ENCODE measurements at regions not wholly inside any gene's neighbourhood (a gene's known extent, or its start where the extent isn't known, plus 50 kb on each side); places are given as distances from the start of the nearest gene placed in this dataset.
"Not testable (repeated sequence)": the region's sequence is repeated elsewhere in the genome, so short reads cannot be mapped to it uniquely, and the experiment has no call there.

DNA sequence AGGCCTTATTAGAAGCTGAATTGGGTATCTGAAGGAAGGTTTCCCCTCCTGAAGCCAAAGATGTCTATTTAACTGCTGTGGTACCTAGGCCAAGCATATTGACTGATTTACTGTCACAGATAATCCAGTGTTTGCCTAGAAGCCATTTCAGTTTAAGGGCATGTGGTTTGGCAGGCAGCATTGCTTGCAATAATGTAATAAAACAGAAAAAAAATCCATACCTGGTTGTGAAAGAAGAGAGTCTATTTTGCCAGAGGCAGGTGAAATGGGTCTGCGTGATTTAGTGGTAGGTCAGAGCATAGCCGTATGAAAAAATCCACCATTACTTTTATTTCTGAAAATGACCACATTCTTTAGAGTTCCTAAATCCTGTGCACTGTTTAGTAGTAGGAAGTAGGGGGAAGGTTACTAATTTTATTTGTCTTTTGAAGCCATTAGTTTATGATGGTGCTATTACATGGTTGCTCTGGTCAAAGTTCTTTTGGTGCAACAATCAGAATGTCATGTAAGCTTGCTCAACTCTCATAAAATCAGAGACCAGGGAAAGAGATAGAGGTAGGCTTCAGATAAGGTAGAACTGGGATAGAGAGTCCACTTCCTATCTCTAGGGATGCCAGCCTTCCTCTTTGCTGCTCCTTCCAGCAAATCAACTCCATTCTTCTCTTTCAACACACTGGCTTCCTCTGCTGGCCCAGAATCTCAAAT is 343.4 kb downstream of the GPD2 start:
- no peak for DNase-seq

DNA sequence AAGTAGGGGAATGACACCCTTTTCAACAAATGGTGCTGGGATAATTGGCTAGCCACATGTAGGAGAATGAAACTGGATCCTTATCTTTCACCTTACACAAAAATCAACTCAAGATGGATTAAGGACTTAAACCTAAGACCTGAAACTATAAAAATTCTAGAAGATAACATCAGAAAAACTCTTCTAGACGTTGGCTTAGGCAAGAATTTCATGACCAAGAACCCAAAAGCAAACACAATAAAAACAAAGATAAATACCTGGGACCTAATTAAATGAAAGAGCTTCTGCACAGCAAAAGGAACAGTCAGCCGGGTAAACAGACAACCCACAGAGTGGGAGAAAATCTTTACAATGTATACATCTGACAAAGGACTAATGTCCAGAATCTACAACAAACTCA is 345.5 kb downstream of the GPD2 start:
- not testable (repeated sequence) for DNase-seq

DNA sequence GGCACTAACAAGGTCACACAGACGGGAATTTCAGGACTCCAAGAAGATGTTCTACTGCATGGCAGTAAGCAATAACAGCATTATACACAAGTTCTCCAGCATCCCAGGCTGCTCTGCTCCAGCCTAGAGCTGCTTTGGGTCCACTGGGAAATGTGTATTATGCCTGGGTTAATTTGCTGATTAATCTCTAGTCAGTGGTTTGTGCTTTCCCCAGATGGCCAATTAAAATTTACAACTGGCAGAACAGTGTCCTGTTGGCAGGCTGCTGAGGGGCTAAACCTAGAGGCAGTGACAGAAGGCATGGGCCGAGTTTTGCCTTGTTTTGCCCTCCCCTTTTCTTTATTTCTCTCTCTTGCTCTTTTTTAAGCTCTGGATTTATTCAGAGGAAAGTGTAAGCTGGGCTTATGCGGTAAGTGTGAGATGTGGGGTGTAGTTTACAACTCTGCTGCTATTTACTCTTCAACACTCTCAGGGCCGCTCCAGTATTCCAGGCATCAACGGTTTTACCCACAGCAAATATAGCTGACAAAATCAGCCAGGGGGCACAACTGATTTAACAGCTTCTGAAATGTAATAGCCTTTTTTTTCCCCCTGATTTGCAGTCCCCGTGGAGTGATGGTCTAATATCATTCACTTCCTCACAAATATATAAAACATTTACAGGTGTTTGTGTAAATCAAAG is 348.0 kb downstream of the GPD2 start:
- no peak for DNase-seq

DNA sequence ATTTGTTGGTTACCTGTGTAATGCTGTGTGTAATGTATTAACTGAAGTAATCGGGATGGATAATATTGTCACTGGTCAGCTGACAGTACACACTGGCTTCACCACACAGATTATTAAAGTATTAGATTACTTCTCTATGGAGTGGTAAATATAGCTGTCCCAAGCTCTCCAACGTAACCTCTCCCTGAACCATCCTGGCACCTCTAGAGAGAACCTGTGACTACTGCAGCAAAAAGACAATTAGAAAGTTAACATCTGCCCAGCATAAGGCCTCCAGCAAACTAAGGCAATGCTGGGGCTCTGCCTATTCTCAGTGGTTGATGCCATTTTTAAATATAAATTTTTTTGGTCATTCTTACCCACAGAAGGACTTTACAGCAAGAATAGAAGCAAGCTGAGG is 351.3 kb downstream of the GPD2 start:
- no peak for DNase-seq

DNA sequence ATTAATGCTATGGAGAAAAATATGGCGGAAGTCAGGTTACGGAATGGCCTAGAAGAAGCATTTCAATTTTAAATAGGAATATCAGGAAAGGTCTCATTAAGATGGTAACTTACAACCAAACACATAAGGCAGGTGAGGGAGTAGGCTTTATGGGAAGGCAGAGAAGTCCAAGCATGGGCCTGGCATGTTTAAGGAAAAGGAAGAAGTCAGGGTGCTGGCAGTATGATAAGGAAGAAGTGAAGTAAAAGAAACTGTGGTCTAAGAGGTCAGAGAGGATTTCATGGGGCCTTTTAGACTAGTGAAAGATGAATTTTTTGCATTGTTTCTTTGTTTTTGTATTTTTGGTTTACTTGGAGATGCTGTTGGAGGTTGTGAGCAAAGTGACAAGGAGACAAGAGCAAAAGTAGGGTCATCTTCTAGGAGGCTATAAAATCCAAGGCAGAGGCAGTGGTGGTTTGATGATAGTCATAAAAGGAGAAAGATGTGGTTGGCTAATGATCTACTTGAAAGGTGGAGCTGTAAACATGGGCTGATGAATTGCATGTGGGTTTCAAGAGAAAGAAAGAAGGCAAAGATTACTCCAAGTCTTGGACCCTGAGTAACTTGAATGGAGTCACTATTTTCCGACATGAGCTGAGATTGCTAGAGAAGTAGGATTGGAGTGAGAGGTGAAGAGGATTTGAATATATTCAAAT is 354.3 kb downstream of the GPD2 start:
- DNase-seq: no peak

DNA sequence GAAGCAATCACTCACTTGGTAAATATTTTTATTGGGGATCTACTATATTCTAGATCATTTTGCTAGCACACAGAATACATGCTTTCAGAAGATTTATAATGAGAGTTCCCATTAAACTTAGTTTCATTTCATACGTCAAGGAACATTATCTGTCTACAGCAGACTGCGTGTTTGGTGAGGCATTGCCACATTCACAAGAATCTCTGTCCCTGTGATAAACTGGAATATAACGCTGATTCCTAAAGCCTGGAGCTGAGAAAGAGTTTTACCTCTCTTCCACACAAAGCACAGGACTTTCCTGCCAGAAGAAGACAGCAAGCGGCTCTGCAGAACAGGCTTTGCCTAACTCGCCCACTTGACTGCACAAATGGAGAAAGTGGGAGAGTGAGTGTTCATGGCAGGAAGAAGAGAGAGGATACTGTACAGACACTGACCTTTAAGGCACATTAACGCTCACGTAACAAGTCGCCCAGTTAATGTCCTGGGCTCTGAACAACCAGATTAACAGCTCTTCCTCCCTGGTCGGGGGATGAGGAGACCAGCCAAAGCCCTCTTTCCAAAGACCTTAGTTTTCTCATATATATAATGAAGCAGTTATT is 356.2 kb downstream of the GPD2 start:
- no peak for DNase-seq

DNA sequence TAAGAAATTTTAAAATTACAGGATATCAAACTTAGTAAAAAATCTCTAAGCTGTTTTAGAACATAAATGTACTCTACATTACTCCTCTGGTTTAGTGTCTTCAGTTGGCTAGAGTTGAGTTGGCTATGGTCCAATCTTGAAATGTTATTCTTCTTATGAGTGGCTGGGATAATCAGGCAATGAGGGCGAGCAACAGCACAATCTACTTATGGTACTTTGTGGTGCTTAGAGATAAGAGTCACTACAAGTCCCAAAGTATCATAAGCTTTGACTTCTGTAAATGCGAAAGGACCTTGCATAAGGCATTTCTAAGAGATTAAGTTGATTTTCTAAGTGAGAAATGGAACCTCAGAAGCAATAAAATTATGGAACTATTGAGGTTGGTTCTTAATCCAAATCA is 361.7 kb downstream of the GPD2 start:
- no peak for DNase-seq

DNA sequence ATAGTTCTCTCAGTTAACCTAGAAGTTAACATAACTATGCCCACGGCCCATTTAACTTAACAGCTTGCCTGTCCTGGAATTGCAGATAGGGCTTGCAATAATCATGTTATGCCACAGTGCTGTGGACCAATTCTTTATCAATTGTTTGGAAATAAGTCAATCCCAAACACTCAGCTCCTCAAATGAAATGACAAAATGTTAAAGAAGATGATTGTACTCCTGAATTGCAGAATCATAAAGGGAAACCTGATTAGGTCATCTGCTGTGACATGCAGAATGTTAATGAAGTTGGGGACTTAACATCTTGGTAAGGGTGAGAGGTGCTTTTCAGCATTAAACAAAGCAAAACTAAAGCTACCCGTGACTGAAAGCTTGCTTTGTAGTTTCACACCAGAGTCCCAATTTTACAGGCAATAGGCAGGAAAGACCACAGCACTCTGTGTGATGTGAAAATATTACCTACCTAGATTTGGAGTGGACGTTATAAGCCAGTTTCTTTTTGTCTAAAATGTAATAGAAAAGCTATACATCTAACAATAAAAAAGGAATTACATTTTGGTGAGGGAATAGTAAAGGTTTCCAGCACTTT is 364.0 kb downstream of the GPD2 start:
- DNase-seq: no peak

DNA sequence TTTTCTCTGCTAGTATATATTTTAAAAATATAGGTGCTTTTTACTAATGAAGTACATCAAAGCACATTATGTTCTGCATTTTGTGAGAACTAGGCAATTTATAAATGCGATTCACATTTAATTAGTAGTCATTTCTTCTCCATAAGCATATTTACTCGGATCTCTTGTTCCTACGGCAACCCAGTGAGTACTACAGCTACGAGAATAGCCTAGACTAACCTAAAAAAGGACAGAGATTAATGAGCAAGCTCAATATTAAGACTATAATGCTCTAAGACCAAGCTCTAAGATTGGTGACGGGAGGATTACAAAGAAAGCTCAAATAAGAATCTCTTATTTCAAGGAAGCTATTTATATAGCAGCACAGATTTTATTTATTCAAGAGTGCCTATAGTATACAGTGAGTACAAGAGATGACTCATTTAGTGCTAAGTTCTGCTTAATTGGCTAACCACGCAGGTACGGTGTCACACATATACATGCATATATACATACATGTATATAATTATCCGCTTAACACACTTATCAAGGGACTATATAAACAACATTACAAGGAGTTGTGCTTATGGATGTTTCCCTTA is 364.7 kb downstream of the GPD2 start:
- no peak for DNase-seq

DNA sequence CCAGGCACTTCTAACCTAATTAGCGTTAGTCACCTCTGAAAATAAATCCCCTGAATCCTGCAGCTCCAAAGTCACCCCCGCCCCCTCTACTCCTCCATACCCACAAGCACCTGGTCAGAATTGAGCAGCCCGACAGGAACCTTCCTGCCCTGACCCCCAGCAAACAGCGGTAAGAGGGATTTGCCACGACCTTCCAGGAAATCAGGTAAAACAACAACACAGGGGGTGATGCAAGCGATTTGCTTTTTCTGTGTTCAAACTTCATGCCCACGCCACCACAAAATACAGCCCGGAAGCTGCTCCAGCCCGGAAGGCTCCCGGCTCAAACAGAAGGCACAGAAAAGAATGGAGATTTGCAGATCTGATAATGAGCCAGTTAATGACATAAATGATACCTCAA is 367.1 kb downstream of the GPD2 start:
- DNase-seq: no peak

DNA sequence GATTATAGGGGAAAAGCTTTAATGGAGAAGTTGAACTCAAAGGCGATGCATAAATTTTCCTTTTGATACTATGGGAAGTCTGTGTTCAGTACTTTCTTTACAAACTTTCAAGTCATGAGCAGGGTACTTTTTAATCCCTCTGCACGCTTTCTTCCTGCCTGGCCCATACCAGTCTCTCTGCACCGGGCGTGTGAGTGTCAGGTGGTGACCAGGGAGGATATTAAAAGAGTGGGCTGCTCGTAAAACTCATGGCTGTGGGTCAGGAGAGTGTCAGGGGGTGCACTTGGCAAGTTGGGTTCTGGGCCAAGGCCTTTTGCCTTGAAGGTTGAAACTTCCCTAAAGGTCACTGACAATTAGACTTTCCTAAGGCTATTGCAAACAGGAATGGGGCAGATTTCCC is 367.8 kb downstream of the GPD2 start:
- DNase-seq: no peak

DNA sequence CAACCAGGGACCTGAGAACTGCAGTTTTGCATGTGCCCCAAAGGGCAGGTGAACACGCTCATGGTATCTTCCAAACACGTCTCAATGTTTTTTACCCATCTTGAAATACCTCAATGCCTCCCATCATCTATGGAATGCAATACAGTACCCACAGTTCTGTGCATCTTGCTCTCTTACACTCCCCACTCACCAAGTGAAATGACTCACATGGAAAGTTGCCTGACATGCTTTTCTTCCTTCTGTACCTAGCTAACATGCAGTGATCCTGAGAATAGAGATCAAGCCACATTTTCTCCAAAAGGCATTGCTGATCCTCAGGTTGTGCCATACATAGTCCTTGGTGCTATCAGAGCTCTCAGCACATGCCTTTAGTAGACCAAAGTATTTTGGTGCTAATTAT is 373.9 kb downstream of the GPD2 start:
- DNase-seq: no peak

DNA sequence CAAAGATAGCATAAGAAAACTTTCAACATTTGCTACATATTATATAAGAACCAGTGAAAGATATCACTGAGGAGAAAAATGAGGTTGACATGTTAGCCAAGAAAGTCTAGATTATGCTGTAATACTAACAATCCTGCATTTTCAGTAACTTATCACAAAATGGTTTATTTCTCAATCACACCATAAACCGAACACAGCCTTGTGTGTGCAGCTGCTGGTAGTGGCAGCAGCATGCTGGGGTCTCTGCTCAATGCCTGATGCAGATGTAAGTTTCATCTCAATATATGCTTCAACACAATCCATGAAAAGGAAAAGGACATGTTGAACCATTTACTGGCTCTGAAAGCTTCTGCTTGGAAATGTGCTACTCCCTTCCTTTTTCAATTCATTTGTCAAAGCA is 376.3 kb downstream of the GPD2 start:
- DNase-seq: no peak

DNA sequence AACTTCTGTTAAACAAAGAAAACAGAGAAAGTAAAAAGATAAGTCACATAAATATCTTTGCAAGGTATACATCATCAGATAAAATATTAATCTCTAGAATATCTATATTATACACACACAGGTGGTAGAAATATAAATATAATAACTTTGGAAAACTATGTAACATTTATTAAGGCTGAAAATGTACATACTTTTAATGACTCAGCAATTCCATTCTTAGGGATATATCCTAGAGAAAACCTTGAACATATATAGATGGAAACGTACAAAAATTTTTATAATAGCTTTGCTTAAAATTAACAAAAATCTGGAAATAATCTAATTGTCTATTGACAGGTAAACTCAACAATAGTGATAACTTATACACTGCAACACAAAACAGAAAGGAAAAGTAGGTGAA is 381.3 kb downstream of the GPD2 start:
- DNase-seq: no peak

DNA sequence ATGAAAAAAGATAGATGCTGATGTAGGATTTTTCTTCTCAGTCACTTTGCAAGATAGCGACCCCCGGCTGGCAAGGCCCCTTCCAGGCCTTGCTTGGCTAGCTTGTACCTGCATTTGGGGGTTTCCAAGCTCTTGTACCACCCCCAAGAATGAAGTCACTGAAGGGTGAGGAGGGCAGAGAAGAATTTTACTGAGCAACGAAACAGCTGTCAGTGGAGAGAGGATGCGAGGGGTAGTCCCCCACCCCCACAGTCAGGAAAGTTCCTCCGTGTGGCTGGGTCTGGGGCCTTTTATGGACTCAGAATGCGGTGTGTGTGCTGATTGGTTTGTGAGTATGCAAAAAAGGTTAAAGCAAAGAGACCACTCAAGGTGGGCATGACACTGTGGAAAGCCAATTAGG is 382.0 kb downstream of the GPD2 start:
- no peak for DNase-seq

DNA sequence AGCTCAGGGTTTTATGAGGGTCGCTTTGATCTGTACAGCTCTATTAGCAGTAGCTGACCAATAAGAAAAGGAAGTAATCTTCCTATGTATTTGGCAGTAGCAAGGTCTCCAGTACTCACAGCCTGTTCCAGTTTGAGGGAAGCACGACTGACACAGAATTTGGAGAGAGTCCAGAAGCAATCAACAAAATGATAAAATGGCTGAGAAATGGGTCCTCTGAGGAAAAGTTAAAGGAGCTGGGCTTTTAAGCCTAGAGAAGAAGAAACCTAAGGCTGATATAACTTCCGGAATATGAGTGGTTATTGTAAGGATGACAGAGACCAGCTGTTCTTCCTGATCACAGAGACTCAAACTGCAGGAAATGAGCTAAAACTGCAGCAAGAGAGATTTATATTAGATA is 382.8 kb downstream of the GPD2 start:
- peak; percentile 81 for DNase-seq

DNA sequence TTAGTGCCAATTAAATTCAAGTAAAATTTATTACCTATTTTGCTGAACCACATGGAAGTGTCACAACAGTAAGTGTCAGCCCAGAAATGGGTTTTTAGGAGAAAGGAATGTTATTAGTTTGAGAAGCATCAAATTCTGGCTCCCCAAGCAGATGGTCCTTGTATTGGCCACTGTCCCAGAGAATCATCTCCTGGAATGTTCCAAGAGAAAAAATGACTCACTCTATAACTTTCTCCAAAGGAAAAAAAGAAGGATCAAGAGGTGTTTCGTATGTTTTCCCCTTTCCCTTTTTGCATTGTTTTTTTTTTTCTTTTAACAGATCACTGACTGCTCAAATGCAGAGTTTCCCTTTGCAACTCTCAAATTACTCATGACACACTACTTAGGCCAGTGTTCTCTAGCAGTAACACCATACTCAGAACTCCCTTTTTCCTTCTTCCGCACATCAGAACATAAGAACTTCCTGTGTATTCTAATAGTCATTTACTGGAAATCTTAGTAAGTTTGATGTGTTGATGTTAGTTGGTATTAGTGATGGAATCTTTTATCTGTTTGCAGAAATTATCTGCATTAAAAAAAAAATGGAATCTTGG is 390.3 kb downstream of the GPD2 start:
- DNase-seq: peak; percentile 29

DNA sequence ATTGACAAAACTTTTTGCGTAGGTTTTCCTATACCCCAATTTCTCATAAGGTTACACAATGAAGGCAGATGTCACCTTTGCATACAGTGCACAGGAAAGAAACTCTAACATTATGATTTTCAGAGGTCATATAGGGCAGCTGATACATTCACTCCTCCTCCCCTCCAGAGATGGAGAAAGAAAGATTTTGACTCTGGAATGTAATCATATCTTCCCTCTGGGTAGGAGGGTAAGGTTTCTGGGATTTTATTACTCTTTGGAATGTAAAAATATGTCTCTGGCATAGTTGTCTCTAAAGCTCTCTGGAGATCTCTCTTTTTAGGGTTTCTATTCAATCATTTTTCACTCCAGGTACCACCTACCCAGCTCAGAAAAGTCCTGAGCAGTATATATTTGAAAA is 398.3 kb downstream of the GPD2 start:
- no peak for DNase-seq

DNA sequence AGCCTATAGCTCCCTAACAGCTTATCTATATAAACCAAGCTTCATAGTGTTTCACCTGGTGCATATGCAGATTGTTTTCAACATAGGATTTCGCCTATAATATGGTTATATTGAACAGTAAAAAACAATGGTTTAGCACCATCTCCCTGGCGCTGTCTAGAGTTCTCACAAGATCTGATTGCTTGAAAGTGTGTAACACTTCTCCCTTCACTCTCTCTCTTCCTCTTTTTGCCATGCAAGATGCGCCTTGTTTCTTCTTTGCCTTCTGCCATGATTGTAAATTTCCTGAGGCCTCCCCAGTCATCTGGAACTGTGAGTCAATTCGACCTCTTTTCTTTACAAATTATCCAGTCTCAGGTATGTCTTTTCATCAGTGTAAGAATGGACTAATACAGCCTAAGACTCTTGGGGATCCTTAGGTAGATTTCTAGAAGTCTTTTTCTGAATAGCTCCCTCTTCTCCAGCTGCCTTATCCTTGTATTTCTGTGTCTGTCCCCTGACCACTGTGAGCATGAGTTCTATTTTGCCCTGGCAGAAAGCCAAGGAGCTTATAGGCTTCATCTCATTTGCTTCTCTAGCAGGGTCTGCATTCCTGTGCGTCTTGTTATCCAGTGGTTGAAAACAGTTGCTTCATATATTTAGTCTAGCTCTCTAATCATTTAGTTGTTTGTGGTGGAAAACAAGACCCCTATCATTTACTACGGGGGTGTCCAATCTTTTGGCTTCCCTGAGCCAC is 401.6 kb downstream of the GPD2 start:
- no peak for DNase-seq

DNA sequence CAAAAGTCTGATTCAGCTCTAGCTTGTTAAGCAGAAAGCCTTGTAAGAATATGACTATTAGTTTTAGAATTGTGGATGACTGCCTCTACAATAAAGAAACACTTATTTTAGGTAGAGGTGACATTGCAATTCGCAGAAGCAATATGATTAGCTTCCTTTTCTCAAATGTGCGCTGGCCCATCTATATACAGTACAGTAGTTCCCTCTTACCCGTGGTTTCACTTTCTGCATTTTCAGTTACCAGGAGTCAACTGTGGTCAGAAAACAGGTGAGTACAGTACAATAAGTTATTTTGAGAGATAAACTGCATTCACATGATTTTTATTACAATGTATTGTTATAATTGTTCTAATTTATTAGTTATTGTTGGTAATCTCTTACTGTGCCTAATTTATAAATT is 405.1 kb downstream of the GPD2 start:
- no peak for DNase-seq
